ENCODE measurements at regions not wholly inside any gene's neighbourhood (a gene's known extent, or its start where the extent isn't known, plus 50 kb on each side); places are given as distances from the start of the nearest gene placed in this dataset.

DNA sequence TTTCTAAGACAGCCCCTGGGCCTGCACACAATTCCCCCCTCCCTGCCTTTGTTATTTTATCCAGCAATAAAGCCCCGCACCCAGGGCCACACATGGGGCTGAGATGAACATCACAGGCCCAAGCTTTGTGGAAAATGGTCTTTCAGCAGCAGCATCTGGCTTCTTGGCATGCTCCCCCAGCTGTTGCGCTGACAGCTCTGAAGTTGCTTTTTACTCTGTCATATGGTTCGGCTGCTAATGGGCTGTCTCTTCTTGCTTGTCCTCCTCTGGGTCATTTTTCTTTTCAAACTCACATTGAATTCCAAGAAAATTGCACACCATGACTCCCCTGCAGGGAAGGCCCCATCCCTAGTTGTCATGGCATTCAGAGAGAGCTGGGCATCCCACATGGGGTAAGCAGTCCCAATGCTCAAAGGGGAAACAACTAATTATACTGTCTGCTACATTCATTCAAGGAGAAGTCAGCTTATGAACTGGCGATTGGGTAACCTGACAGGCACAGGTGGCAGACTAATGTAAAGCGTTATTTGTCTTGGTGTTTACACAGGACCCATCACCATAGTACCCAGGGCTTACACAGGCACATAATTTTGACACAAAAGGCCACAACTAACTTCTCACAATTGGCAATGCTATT is 74.0 kb upstream of the CDKN3 start:
- no peak for DNase-seq

DNA sequence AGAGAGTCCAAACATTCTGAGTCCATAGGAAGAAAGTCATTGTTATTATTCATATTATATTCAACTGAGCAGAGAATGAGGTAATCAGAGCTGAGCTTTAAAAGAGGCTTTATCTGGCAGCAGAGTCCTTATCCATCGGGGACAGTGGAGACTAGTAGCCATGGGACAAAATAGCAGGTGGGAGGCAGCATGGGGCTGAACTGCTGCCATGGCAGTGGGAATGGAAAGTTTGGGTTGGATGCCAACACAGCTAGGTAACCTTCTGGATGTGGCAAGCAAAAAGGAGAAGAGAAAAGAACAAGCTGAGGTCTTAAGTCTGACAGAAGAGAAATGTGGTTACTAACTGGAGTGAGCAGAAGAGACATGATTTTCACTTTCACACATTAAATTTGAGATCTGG is 71.0 kb upstream of the CDKN3 start:
- DNase-seq: no peak

DNA sequence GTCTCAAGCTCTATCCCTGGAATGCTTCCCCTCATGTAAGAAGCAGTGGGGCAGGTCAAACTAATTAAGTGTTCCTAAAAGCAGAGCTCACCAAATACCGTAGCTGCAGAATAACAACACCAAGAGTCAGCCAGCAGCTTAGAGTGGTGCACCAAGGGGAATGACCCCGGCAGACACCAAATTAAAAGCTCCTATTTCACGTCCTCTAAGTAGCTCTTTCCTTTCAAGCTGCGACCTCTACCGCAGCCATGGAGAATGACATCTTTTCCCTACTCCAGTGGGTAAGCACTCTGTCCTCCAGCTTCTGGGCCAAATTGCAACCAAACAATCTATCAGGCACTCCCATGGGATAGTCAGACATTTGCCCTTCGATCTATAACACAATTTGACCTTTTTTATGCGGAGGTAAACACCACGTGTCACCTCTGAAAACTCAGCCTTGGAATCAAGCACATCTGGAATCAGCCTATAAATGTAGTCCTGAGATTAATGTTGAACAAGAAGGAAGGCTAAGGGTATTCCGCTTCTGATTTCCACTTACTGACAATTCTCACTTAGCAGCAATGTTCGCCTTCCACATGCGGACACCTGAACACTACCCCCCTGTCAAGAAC is 67.6 kb upstream of the CDKN3 start:
- DNase-seq: no peak

DNA sequence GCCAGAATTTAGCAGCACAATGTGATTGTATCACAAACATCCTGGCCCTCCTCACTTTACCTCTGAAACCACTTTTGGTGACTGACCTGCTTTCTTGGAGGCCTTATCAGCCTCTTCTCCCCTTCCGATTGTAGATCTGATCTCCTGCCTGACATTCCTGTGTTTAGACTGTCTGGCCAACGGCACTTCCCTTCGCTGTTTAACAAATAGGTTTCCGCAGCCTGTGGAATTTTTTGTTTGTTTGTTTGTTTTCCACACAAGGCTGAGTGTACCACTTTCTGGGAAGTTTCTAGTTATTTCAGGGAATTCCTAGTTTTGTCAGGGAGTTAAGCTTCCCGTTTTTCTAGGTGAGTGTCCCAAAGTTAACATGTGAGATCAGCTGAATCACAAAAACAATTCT is 65.9 kb upstream of the CDKN3 start:
- no peak for DNase-seq

DNA sequence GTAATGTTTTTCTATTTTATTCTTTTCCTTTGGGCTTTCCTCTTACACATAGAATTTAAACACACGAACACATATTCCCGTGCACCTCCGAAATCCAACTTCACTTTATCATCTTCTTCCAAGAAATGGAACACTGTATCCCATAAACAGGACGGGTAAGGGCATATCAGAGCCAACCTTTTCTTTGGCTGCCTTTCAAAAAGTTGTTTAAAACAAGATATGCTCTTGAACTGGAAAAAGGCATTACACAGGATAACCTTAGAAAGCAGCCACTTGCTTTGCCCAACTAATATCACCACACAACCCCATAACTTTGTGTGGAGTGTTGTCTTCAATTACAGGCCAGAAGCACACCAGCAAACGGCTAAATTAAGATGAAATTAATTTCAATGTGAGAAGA is 65.3 kb upstream of the CDKN3 start:
- no peak for DNase-seq

DNA sequence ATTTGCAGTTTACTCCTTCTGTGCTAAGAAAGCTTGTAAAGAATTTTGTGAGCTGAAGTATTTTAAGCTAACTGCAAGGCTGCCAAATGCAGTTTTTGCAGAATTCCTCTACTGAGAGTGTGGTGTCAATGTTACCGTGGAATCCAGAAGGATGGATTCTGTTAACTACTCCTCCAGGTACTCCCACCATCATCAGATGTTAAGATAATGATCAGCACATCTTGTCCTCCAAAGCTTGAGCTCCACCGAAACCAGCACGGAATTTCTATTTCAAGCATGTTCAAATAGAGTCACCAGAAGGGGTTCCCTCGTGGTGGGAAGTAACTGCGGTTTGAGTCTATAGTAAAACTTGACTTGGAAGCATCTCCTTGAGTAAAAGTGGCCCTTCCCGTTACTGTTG is 64.3 kb upstream of the CDKN3 start:
- no peak for DNase-seq

DNA sequence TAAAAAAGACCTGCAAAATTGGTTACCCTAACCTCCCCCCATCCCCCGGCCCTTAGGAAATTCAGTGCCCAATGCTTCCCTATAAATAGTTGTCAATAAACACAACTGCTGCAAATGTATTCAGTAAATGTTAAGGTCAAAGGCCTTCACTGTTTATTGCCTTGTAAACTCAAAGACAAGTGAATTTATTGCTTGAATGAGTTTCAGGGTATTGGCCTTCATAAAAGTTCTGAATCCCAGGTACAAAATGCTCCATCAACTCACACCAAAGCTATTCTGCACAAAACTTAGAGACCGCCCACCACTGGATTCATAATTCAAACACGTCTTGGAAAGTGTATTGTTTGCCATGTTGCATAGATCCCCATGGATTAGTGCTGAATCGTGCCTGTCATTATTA is 63.3 kb upstream of the CDKN3 start:
- no peak for DNase-seq

DNA sequence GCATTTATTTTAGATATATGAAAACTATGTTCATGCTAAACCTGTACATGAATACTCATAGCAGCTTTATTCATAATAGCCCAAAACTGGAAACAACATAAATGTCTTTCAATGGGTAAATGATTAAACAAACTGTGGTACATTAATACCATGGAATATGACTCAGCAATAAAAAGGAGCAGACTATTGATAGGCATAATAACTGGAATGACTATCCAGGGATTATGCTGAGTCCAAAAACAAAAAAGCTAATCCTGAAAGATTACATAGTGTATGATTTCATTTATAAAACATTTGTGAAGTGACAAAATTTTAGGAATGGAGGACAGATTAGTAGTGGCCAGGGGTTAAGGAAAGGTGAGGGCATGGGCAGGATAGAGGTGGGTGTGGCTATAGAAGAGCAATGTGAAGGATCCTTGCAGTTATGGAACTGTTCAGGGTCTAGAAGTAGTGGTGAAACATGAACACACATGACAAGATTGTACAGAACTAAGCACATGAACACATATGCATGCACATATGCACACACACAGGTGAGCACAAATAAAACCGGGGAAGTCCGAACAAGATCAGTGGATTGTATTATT is 61.1 kb upstream of the CDKN3 start:
- no peak for DNase-seq

DNA sequence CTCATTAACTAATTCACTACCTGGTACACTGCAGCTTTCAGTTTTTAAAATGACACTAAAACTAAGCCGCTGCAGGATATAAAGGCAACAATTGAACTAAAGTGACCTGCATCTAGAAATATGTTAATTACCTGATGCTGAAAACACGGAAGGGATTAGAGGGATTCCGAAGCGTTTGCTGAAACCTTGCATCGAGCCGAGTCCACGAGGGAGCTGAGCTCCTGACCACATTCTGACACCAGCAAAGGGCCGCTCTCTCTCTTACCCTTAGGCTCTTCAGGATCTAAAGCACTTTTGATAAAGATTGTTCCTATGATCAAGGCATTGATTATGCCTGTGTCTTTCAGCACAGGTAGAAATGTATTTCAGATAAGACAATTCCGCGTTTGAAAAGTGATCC is 59.5 kb upstream of the CDKN3 start:
- DNase-seq: no peak

DNA sequence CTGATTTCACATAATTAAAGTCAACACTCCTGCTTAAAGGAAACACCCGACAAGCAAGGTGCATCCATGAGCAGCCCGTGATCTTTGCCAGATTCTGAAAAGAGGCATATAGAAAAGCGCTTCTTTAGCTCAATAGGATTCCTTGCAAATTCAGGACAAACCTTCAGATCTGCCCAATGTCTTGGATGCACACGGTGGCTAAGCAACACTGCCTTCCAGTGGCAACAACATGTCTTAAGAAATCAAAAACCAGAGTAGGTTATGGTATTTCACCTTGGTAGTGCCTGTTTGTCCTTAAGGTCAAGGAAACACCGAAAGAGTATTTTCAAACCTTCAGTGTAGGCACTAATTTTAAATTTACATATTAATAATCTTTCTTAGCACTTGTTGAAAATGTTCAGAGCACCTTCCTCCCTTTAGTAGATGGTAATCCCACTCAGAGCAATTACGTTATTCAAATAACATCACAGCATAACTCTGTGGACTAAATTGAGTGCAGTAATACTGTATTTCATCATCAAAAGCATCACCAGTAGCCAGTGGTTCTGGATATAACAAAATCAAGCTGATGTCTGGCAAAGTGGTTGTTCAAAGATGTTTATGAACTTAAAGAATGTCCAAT is 58.0 kb upstream of the CDKN3 start:
- DNase-seq: no peak

DNA sequence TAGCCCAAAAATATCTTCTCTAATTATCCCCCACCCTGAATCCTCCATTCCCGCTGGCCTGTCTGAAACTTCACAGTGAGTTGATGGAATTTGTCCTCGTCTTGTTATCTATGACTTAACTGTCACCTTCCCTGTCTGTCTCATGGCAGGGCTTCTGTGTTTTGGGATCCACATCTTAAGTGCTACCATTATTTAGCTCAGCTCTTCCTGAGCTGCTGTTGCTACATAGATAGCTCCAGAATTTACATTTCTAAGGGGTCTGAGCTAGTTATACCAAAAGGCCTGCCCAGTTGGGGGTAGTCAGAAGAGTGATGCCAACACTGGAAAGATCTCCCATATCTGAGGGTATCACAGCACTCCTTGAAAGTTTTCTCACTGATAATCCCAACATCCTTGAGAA is 57.0 kb upstream of the CDKN3 start:
- DNase-seq: no peak

DNA sequence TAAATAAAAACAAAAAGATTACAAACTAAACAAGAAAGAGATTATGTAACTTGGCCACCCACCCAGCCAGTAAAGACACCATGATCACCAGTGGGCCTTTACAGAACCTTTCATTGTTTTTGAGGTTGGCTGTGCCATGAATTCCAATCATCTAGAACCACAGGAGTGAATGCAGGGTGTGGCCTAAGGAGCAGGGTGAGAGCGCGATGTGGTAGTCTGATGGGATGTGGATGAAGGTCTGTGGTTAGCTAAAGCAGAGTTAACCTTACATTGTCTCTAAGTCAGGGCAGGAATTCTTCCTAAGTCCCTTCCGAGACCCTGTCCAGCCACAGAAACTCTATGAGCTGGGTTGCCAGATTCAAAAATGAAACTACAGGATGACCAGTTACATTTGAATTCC is 54.0 kb upstream of the CDKN3 start:
- DNase-seq: no peak

DNA sequence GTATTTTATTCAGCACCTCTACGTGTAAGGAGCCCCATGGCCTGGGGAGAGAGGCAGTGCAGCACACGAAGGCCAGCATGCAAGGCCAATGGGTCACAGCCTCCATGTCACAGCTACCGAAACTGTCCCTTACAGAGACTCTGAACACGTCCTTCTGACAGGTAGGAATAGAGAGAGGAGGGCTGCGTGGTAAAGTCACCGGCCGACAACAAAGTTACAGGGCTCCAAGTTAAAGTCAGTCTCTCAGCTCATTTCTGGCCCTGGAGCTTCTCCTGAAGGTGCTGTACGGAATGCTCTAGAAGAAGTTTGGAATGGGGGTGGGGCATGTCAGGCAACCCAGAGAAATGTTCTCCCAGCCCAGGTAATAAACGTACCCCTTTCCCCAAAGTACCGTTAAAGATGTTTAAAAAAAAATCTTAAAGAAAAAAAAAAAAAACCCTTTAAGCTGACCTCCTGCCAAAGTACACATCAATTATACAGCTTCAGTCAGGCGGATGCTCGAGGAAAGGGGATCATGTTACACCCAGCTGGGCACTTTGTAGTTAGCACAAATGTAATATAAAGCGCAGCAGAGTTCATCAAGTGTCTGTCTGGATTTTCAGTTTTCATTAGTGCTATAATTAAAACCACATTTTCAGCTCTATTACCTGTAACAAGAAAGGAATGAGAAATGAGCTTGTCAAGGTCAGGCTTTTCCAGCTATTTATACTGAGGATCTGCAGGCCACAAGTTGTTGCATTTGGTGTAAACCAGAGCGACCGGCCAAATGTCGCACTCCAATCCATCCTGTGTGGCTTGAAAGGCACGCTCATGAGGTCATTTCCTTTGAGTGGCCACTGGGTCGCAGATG is 53.3 kb upstream of the CDKN3 start:
- peak; percentile 88 for DNase-seq

DNA sequence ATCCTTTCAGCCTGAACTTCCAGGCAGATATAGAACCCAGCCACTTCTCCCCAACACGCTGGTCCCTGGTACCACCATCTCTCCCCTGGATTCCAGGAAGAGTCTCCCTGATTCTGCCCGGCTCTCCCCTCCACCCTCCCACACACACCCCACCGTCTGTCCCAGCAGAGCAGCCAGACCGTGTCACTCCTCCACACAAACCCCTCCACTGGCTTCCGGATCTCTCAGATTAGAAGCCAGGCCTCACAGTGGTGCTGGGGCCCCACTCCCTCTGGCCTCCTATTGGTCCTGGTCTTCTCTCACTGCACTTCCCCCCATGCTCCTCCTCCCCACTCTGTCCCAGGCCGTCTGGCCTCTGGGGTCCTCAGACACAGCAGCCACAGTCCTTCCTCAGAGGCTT is 52.4 kb upstream of the CDKN3 start:
- no peak for DNase-seq

DNA sequence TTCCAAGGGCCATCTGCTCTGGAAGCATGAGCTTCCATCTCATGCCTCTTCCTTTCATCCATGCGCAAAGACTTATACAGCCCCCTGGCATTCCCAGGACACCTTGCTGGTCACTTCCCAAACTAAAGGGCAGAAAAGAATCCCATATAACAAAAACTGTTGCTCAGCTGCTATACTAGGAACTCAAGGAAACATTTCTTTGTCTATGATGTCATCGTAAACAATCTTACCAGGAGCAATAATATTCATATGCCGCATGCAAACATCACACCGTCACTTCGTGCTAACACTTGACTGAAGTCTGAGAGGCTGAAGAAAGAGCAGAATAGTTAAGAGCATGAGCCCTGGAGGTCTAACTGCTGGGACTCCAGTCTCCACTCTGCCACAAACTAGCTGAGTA is 50.5 kb upstream of the CDKN3 start:
- DNase-seq: no peak

Measured in NCI-H2171 (cell line).